ENCODE measurements at regions not wholly inside any gene's neighbourhood (a gene's known extent, or its start where the extent isn't known, plus 50 kb on each side); places are given as distances from the start of the nearest gene placed in this dataset.

DNA sequence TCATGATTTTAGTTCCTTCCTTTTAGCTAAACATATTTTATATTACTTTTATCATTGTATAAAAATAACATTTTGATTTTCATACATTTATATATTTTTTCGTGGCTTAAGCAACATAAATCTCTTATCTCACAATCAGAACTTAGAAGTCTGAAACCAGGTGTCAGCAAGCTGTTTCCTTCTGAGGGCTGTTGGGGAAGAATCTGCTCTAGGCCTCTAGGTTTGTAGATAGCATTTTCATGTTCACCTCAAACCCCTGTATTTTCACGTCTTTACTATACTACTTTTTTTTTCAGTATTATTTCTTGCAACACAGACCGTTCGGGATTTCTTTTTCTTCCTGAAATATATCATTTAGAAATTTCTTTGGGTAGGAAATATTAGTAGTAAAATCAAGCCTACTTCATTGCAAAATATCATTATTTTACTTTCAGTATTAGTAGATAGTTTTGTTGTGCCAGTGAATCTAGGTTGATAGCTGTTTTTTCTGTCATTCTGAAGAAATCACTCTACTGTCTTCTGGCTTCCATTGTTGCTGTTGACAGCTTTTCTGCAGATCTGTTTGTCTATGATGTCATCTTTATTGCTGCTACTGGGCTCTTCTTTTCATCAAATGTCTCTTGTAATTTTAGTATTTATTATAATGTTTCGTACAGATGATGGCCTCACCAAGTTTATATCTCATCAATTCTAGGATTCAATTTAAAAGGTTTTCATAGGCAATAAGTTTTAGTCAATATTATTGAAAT is 756.3 kb downstream of the VGLL3 start:
- no peaks in the 10 kb centered on the region for H3K9me3 Mint-ChIP-seq (ENCODE audit: insufficient read depth)
- POLR2A ChIA-PET = no interaction called here

DNA sequence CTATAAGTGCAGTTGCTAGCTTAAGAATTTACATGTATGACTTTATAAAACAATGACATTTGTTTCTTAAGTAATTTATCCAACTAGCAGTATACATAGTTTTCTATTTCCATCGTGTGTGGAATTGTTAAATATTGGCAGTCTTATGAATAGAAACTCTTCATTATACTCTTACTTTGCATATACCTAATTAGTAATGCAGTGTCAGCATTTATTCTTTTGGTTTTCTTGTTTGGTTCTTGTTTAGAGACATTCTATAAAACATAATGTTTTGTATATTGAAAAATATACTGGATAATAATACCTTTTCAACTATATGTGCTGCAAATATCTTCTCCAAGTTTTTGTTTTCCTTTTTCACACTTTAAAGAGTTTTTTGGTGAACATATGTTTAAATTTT is 760.2 kb downstream of the VGLL3 start:
- Mint-ChIP-seq H3K9me3 (ENCODE audit: insufficient read depth) (no peaks in the 10 kb centered on the region), H3K4me1 (ENCODE audit: low read depth) (no peaks in the 10 kb centered on the region), H3K27ac (no peak overlapping the region), H3K4me3 (no peak overlapping the region), H3K36me3 (ENCODE audit: low read depth) (no peaks in the 10 kb centered on the region), H3K27me3 (ENCODE audit: low read depth) (no peaks in the 10 kb centered on the region)
- ChIA-PET CTCF (no interaction called here), POLR2A (no interaction called here)
- DNase-seq = no peak
- no peak for ATAC-seq

More for the DNA sequence above, 756.3 kb downstream of the VGLL3 start:
- DNase-seq (no peak), ATAC-seq (no peak)
- no peaks in the 10 kb centered on the region for H3K27me3 Mint-ChIP-seq (ENCODE audit: low read depth)
- no peak overlapping the region for H3K4me3 Mint-ChIP-seq
- H3K4me1 Mint-ChIP-seq (ENCODE audit: low read depth) = no peaks in the 10 kb centered on the region
- CTCF ChIA-PET = no interaction called here
- no peaks in the 10 kb centered on the region for H3K36me3 Mint-ChIP-seq (ENCODE audit: low read depth)
- H3K27ac Mint-ChIP-seq = no peak overlapping the region

DNA sequence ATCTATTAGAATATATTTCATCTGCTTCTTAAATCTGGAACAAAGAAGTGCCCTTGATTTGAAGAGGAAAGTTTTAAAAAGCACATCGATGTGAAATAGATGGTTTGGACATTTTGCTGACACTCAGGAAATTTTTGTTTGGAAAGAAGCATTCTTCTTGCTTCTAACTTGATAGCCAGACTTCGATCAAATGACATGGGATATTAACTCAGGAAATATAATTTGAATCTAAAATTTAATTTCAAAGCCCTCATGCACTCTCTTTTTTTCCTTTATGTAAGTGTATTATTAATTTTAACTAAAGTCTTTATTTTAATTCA is 761.2 kb downstream of the VGLL3 start:
- ChIA-PET POLR2A (no interaction called here), CTCF (no interaction called here)
- no peak overlapping the region for H3K4me3 Mint-ChIP-seq
- ATAC-seq (no peak), DNase-seq (no peak)
- no peaks in the 10 kb centered on the region for H3K27me3 Mint-ChIP-seq (ENCODE audit: low read depth)
- no peaks in the 10 kb centered on the region for H3K36me3 Mint-ChIP-seq (ENCODE audit: low read depth)
- H3K9me3 Mint-ChIP-seq (ENCODE audit: insufficient read depth) = no peaks in the 10 kb centered on the region
- H3K27ac Mint-ChIP-seq = no peak overlapping the region
- no peaks in the 10 kb centered on the region for H3K4me1 Mint-ChIP-seq (ENCODE audit: low read depth)

DNA sequence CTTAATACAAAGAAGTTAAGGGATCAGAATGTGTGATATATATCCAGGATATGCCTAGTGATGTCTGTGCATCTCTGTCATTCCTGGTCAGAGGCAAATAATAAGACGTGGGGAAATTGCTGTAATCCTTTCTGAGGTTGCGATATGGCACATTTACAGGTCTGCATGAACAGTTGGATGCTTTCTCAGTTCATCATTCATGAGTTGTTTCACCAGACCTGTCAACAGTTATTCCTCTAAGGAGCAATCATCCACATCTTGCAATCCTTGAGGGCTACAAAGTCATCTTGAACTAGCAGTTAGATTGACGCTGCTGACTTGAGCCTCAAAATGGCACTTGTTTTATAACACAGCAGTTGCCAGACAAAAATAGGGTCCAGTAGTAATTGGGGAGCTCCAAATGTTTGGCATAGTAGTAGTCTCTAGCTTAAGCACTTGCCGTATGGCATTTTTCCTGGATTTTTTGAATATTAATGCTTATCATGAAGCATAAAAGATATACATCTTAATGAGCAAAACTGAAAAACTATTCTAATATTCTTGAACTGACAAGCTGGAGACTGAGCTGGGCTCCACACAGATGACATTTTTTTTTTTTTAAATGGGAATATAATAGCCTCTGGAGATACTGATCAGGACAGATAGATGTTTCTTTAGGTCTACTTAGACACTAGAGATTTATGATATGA is 761.7 kb downstream of the VGLL3 start:
- ChIA-PET CTCF (no interaction called here), POLR2A (no interaction called here)
- Mint-ChIP-seq H3K36me3 (ENCODE audit: low read depth) (no peaks in the 10 kb centered on the region), H3K9me3 (ENCODE audit: insufficient read depth) (no peaks in the 10 kb centered on the region), H3K4me1 (ENCODE audit: low read depth) (no peaks in the 10 kb centered on the region), H3K27ac (no peak overlapping the region), H3K4me3 (no peak overlapping the region), H3K27me3 (ENCODE audit: low read depth) (no peaks in the 10 kb centered on the region)
- DNase-seq = no peak
- ATAC-seq = no peak

DNA sequence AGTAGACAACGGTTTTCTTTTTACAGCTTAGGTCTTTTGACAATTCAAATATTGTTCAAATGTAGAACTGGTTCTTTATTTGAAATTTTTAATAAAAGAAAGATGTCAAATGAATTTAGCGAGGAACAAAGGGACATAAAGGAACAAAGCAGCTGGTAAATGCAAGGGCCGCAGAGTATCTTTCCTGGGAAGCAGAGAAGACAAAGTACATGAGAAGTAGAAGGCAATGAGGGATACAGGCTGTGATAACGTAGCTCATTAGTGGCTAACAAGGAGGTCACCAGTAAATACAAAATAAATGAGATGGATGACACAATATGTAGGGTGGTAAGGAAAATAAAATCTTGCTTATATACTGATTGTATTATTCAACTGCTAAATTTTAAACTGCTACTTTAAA is 762.8 kb downstream of the VGLL3 start:
- Mint-ChIP-seq H3K27me3 (ENCODE audit: low read depth) (no peaks in the 10 kb centered on the region), H3K4me3 (no peak overlapping the region), H3K4me1 (ENCODE audit: low read depth) (no peaks in the 10 kb centered on the region), H3K9me3 (ENCODE audit: insufficient read depth) (no peaks in the 10 kb centered on the region), H3K36me3 (ENCODE audit: low read depth) (no peaks in the 10 kb centered on the region), H3K27ac (no peak overlapping the region)
- no peak for DNase-seq
- CTCF ChIA-PET = no interaction called here
- ATAC-seq = no peak
- POLR2A ChIA-PET = no interaction called here

DNA sequence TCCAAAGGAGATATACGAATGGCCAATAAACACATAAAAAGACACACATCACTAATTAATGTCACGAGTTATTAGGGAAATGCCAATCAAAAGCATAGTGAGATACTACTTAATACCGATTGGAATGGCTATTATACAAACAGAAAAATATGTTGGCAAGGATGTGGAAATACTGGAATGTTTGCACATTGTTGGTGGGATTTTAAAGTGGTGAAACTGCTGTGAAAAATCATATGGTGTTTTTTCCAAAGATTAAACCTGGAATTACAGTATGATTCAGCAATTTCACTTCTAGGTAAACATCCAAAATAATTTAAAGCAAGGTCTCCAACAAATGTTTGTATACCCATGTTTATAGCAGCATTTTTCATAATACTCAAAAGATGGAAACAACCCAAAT is 765.5 kb downstream of the VGLL3 start:
- POLR2A ChIA-PET = no interaction called here
- Mint-ChIP-seq H3K9me3 (ENCODE audit: insufficient read depth) (peaks cover 4% of the 10 kb centered on the region), H3K27ac (no peak overlapping the region), H3K4me3 (no peak overlapping the region), H3K27me3 (ENCODE audit: low read depth) (no peaks in the 10 kb centered on the region), H3K36me3 (ENCODE audit: low read depth) (no peaks in the 10 kb centered on the region), H3K4me1 (ENCODE audit: low read depth) (no peaks in the 10 kb centered on the region)
- ATAC-seq (no peak), DNase-seq (no peak)
- CTCF ChIA-PET = no interaction called here

DNA sequence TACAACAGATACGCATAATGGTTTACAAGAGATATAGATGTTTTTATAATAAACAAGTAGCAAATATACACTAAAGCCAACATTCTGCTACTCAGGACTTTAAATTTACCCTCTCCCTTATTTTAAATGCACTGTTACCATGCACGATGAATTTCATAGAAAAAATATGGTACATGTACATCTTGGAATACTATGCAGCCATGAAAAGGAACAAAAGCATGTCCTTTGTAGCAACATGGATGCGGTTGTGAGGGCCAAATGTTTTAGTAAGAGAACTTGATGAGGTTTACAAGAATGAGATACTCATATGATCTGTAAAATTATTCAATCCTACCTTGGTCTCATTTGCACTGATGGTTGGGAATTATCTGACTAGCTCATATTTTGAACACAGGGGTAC is 769.3 kb downstream of the VGLL3 start:
- H3K27ac Mint-ChIP-seq = no peak overlapping the region
- ATAC-seq = no peak
- DNase-seq = no peak
- no peaks in the 10 kb centered on the region for H3K27me3 Mint-ChIP-seq (ENCODE audit: low read depth)
- H3K4me1 Mint-ChIP-seq (ENCODE audit: low read depth) = no peaks in the 10 kb centered on the region
- peaks cover 7% of the 10 kb centered on the region for H3K9me3 Mint-ChIP-seq (ENCODE audit: insufficient read depth)
- no peaks in the 10 kb centered on the region for H3K36me3 Mint-ChIP-seq (ENCODE audit: low read depth)
- POLR2A ChIA-PET = no interaction called here
- H3K4me3 Mint-ChIP-seq = no peak overlapping the region
- CTCF ChIA-PET = no interaction called here

DNA sequence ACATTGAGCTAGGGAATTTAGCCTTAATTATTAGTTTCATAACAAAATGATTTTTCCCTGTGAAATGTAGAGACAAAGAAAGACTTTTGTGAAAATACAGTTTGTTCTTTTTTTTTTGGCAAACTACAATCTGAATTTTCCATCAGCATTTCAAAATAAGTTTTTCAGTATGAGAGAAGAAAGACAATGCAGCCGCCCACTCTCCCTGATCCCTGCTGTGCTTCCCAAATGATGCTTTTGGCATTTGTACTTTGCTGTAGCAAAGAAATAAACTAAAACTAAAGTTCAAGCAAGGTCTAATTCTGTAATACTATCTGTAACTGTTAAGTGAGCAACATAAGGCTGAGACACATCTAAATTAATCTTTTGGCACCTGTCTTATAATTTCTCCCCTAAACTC is 782.2 kb downstream of the VGLL3 start:
- POLR2A ChIA-PET = no interaction called here
- CTCF ChIA-PET = no interaction called here
- no peak for DNase-seq
- H3K27ac Mint-ChIP-seq = no peak overlapping the region
- ATAC-seq = no peak
- no peaks in the 10 kb centered on the region for H3K27me3 Mint-ChIP-seq (ENCODE audit: low read depth)
- H3K9me3 Mint-ChIP-seq (ENCODE audit: insufficient read depth) = peaks cover 6% of the 10 kb centered on the region
- H3K4me3 Mint-ChIP-seq = no peak overlapping the region
- no peaks in the 10 kb centered on the region for H3K4me1 Mint-ChIP-seq (ENCODE audit: low read depth)
- no peaks in the 10 kb centered on the region for H3K36me3 Mint-ChIP-seq (ENCODE audit: low read depth)

DNA sequence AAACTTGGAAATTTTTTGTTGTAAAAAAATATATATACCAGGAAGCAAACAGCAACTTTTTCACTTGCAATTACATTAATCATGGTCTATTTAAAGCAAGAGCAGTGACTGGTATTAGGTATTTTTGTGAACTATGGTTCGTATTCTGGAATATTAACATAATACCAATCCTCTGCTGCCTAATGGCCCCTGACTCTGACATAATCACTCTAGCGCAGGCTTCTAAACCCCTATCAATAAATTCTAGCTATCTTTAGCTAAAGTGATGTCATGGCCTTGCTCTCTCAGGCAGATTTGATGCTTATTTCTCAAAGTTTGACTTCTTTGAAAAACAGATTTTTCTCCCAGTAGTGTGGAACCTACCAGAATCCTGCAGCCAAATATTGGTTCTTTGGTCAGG is 808.3 kb downstream of the VGLL3 start:
- no peak for DNase-seq
- no peak for ATAC-seq
- Mint-ChIP-seq H3K9me3 (ENCODE audit: insufficient read depth) (peaks cover 8% of the 10 kb centered on the region), H3K4me1 (ENCODE audit: low read depth) (no peaks in the 10 kb centered on the region), H3K27me3 (ENCODE audit: low read depth) (no peaks in the 10 kb centered on the region), H3K27ac (no peak overlapping the region), H3K36me3 (ENCODE audit: low read depth) (no peaks in the 10 kb centered on the region), H3K4me3 (no peak overlapping the region)
- CTCF ChIA-PET = no interaction called here
- POLR2A ChIA-PET = no interaction called here

DNA sequence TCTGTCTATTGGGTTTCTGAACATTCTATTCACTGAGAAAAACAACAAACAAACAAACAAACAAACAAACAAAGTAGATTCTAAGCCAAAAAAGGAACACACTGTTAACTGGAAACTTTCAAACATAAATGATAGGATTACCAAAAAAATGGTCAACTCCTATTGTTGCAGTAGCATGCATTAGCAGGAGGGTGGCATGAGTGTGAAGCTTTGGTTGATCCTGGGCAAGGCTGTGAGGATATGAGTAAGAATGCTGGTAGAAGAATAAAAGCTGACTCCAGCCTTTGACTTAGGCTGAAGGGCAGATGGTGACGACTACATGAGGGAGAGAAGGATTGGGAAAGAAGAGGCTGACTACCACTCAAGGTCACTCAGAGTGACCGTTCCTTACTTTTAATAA is 810.3 kb downstream of the VGLL3 start:
- POLR2A ChIA-PET = no interaction called here
- no peaks in the 10 kb centered on the region for H3K4me1 Mint-ChIP-seq (ENCODE audit: low read depth)
- H3K27ac Mint-ChIP-seq = no peak overlapping the region
- H3K9me3 Mint-ChIP-seq (ENCODE audit: insufficient read depth) = no peaks in the 10 kb centered on the region
- ATAC-seq (no peak), DNase-seq (no peak)
- H3K4me3 Mint-ChIP-seq = no peak overlapping the region
- CTCF ChIA-PET = no interaction called here
- no peaks in the 10 kb centered on the region for H3K27me3 Mint-ChIP-seq (ENCODE audit: low read depth)
- H3K36me3 Mint-ChIP-seq (ENCODE audit: low read depth) = no peaks in the 10 kb centered on the region

DNA sequence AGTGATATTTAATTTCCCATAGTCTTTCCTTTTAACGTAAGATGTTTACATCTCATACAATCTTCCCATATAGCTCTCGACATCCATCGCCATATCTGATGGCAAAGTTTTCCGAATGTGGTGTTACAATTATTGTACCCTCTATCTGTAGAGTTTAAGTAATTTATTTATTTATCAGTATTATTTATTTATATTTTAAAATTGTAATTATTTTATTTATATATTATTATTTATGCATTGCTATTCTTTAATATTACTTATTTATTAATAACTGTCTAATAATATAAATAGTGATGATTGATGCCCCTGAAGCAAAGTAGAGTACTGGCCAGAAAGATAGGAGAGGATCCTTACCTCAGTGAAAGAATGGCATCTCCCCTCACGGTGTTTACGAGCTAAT is 812.9 kb downstream of the VGLL3 start:
- H3K4me3 Mint-ChIP-seq = no peak overlapping the region
- H3K27ac Mint-ChIP-seq = no peak overlapping the region
- ATAC-seq (no peak), DNase-seq (no peak)
- no peaks in the 10 kb centered on the region for H3K27me3 Mint-ChIP-seq (ENCODE audit: low read depth)
- no peaks in the 10 kb centered on the region for H3K4me1 Mint-ChIP-seq (ENCODE audit: low read depth)
- ChIA-PET CTCF (no interaction called here), POLR2A (no interaction called here)
- H3K9me3 Mint-ChIP-seq (ENCODE audit: insufficient read depth) = no peaks in the 10 kb centered on the region
- H3K36me3 Mint-ChIP-seq (ENCODE audit: low read depth) = no peaks in the 10 kb centered on the region

DNA sequence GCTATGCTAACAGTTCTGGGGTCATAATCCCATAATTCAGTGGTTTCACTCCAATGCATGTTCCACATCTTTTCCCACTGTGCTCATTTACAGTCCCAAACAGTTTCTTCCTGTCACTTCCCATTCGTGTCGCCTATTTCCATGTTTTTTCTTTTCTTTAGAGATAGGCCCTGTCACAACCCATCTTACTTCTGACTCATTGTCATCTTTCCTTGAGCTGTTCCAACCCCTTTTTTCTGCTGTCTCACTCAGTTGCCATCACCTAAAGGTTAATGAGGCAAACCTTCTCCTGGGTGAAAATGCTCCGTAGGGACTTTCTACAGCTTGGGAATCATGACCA is 814.5 kb downstream of the VGLL3 start:
- DNase-seq = no peak
- peaks cover 2% of the 10 kb centered on the region for H3K9me3 Mint-ChIP-seq (ENCODE audit: insufficient read depth)
- no peaks in the 10 kb centered on the region for H3K4me1 Mint-ChIP-seq (ENCODE audit: low read depth)
- H3K4me3 Mint-ChIP-seq = no peak overlapping the region
- ChIA-PET POLR2A (no interaction called here), CTCF (no interaction called here)
- no peak overlapping the region for H3K27ac Mint-ChIP-seq
- no peaks in the 10 kb centered on the region for H3K36me3 Mint-ChIP-seq (ENCODE audit: low read depth)
- no peaks in the 10 kb centered on the region for H3K27me3 Mint-ChIP-seq (ENCODE audit: low read depth)
- no peak for ATAC-seq
